Neuronal stem cell (in vitro differentiated cells): ENCODE measurements at regions not wholly inside any gene's neighbourhood (a gene's known extent, or its start where the extent isn't known, plus 50 kb on each side); places are given as distances from the start of the nearest gene placed in this dataset.

Experiments
- DNase-seq: peaks from one replicate; pipeline ENCODE4 v3.0.0-alpha.2; 2013; ENCODE audit warnings: low spot score
- H2AFZ ChIP-seq: one replicate; pipeline ENCODE4 v1.6.1; 2013; ENCODE audit warnings: mild to moderate bottlenecking, low read length, inconsistent platforms
- H2AK5ac ChIP-seq: 2 replicates; pipeline ENCODE4 v1.6.1; 2013; ENCODE audit warnings: low read depth, mild to moderate bottlenecking, inconsistent platforms, low read length, moderate library complexity, mixed read lengths
- H2BK120ac ChIP-seq: 2 replicates; pipeline ENCODE4 v1.6.1; 2013; ENCODE audit warnings: low read depth, mild to moderate bottlenecking, inconsistent platforms, low read length, moderate library complexity, mixed read lengths
- H2BK12ac ChIP-seq: one replicate; pipeline ENCODE4 v1.6.1; 2013; ENCODE audit warnings: low read length, inconsistent platforms
- H2BK15ac ChIP-seq: 2 replicates; pipeline ENCODE4 v1.6.1; 2013; ENCODE audit warnings: mild to moderate bottlenecking, low read length, inconsistent platforms, mixed read lengths
- H2BK5ac ChIP-seq: one replicate; pipeline ENCODE4 v1.6.1; 2013; ENCODE audit warnings: inconsistent platforms, mild to moderate bottlenecking, low read length, moderate library complexity
- H3K14ac ChIP-seq: one replicate; pipeline ENCODE4 v1.6.1; 2013; ENCODE audit warnings: low read length, inconsistent platforms
- H3K18ac ChIP-seq: 2 replicates; pipeline ENCODE4 v1.6.1; 2013; ENCODE audit warnings: low read length, inconsistent platforms
- H3K23ac ChIP-seq: 2 replicates; pipeline ENCODE4 v1.6.1; 2013; ENCODE audit warnings: low read depth, mild to moderate bottlenecking, mixed read lengths, low read length, inconsistent platforms; ENCODE audit not compliant: poor library complexity
- H3K27ac ChIP-seq: replicated peaks from 3 replicates; pipeline ENCODE4 v1.5.1; 2013; ENCODE audit warnings: low read length, inconsistent platforms
- H3K27me3 ChIP-seq, 3 experiments: 2 replicates each; pipeline ENCODE4 v1.6.1; 2013; ENCODE audit warnings: low read length in 3 of 3, mild to moderate bottlenecking in 2 of 3, inconsistent platforms in 1 of 3, low read depth in 1 of 3, mixed read lengths in 1 of 3, moderate library complexity in 1 of 3; ENCODE audit not compliant: control insufficient read depth in 3 of 3, insufficient read depth in 3 of 3
- H3K36me3 ChIP-seq, 2 donors: replicated peaks in 1 of 2; 2 replicates each; pipeline ENCODE4 v1.6.1; 2013; ENCODE audit warnings: low read length in 2 of 2; ENCODE audit not compliant: control insufficient read depth in 2 of 2, insufficient read depth in 2 of 2
- H3K4ac ChIP-seq: 2 replicates; pipeline ENCODE4 v1.6.1; 2013; ENCODE audit warnings: inconsistent platforms, mild to moderate bottlenecking, low read length, moderate library complexity
- H3K4me1 ChIP-seq, 2 donors: 1 replicate in 1 of 2; 2 replicates in 1 of 2; pipeline ENCODE4 v1.6.1; 2013; ENCODE audit warnings: low read length in 2 of 2, low read depth in 1 of 2; ENCODE audit not compliant: control insufficient read depth in 2 of 2, insufficient read depth in 1 of 2
- H3K4me2 ChIP-seq: one replicate; pipeline ENCODE4 v1.6.1; 2013; ENCODE audit warnings: mild to moderate bottlenecking, low read length, inconsistent platforms; ENCODE audit not compliant: insufficient read depth, poor library complexity, severe bottlenecking
- H3K4me3 ChIP-seq, 2 donors: 2 replicates each; pipeline ENCODE4 v1.5.1; 2013; ENCODE audit warnings: low read length in 2 of 2, mild to moderate bottlenecking in 2 of 2, inconsistent platforms in 1 of 2, moderate library complexity in 1 of 2
- H3K79me1 ChIP-seq: one replicate; pipeline ENCODE4 v1.6.1; 2013; ENCODE audit warnings: low read depth, mild to moderate bottlenecking, inconsistent platforms, low read length, moderate library complexity
- H3K9ac ChIP-seq: one replicate; pipeline ENCODE4 v1.6.1; 2013; ENCODE audit warnings: mild to moderate bottlenecking, low read depth, low read length, inconsistent platforms; ENCODE audit not compliant: poor library complexity
- H3K9me3 ChIP-seq, 2 donors: replicated peaks in 1 of 2; 2 replicates each; pipeline versions ENCODE3 to v1.6.1; 2013; ENCODE audit warnings: low read length in 2 of 2, mild to moderate bottlenecking in 2 of 2, inconsistent platforms in 1 of 2, low read depth in 1 of 2, mixed read lengths in 1 of 2, moderate library complexity in 1 of 2; ENCODE audit not compliant: control insufficient read depth in 2 of 2, insufficient read depth in 1 of 2
- H4K8ac ChIP-seq: one replicate; pipeline ENCODE4 v1.6.1; 2013; ENCODE audit warnings: low read depth, mild to moderate bottlenecking, inconsistent platforms, low read length, moderate library complexity
- H4K91ac ChIP-seq: one replicate; pipeline ENCODE4 v1.6.1; 2013; ENCODE audit warnings: low read length, low read depth, mild to moderate bottlenecking, inconsistent platforms; ENCODE audit not compliant: poor library complexity
- WGBS, 2 donors: extraction: QIAGEN DNeasy Blood & Tissue Kit; methylation state at CpG; one replicate each; pipeline ENCODE4 v1.1.7; 2013; ENCODE audit warnings: missing lambda C conversion rate in 2 of 2, mixed read lengths in 1 of 2; ENCODE audit not compliant: insufficient read length in 2 of 2, insufficient replicate concordance in 1 of 2; ENCODE audit errors: extremely low coverage in 2 of 2; 5-methylcytosine and 5-hydroxymethylcytosine counted together

DNA sequence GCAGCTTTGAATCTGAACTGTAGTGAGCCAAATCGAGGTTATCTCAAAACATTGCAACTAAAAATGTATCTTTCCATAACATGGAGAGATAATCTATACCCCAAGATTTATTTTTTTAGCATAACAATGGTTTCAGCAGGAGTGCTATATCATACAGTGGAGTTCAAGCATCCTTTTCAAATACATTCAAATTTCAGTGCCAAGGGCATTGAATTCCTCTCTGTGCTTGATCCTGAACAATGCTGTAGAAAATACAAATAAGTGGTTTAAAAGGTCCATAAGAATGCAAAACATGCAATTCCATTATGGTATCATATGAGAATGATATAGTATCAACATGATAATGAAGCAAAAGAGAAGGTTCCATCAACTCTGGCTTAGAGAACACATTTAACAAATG is 201.7 kb downstream of the TXNL1 start:
- Histone ChIP-seq H2BK120ac (no peak overlapping the region), H3K18ac (no peak overlapping the region), H3K27me3 (no peaks in the 10 kb centered on the region), H2AK5ac (no peak overlapping the region), H2BK12ac (no peak overlapping the region), H3K4me2 (no peak overlapping the region), H3K14ac (no peak overlapping the region), H3K4me1 (no peaks in the 10 kb centered on the region), H3K4ac (no peak overlapping the region), H3K79me1 (no peaks in the 10 kb centered on the region), H2BK5ac (no peak overlapping the region), H3K36me3 (no peaks in the 10 kb centered on the region), H3K4me3 (no peak overlapping the region), H2BK15ac (no peak overlapping the region), H3K27ac (no peak overlapping the region), H2AFZ (no peak overlapping the region), H3K9me3 (no peaks in the 10 kb centered on the region), H4K91ac (no peak overlapping the region), H3K23ac (no peak overlapping the region), H4K8ac (no peak overlapping the region), H3K9ac (no peak overlapping the region)
- no CpG with 5 or more reads among the region's 1 CpG for WGBS, 2 donors
- no peak for DNase-seq

DNA sequence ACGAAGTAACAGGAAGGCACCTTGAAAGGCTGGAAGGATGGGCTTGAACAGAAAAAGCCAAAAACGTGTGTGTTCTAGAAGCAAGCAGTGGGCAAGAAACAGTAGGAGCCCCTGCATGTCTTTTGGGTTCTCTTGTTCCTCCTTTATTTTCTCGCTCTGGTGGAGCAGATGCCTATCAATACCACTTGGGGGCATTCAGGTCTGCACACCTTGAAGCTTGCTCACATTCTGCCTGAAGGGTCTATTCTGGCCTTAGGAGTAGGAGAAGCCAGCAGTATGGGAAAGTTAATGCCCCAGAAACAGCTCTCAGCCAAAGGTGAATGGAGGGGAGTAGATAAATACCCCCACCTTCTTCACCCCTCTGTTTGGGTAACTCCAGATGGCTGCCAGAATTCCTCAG is 204.5 kb downstream of the TXNL1 start:
- H3K27me3 ChIP-seq = no peaks in the 10 kb centered on the region
- no peak overlapping the region for H3K9ac ChIP-seq
- no peak overlapping the region for H2BK12ac ChIP-seq
- no CpG with 5 or more reads among the region's 3 CpGs for WGBS, 2 donors
- H3K14ac ChIP-seq = no peak overlapping the region
- H3K27ac ChIP-seq = no peak overlapping the region
- no peak overlapping the region for H2BK120ac ChIP-seq
- H3K36me3 ChIP-seq = no peaks in the 10 kb centered on the region
- no peak overlapping the region for H2AK5ac ChIP-seq
- no peak for DNase-seq
- no peak overlapping the region for H3K23ac ChIP-seq
- no peaks in the 10 kb centered on the region for H3K9me3 ChIP-seq
- H4K8ac ChIP-seq = no peak overlapping the region
- H3K4ac ChIP-seq = no peak overlapping the region
- H2BK5ac ChIP-seq = no peak overlapping the region
- H3K4me1 ChIP-seq = no peaks in the 10 kb centered on the region
- no peak overlapping the region for H2BK15ac ChIP-seq
- no peak overlapping the region for H3K4me3 ChIP-seq
- no peak overlapping the region for H4K91ac ChIP-seq
- H3K4me2 ChIP-seq = no peak overlapping the region
- no peak overlapping the region for H3K18ac ChIP-seq
- no peaks in the 10 kb centered on the region for H3K79me1 ChIP-seq
- H2AFZ ChIP-seq = no peak overlapping the region

DNA sequence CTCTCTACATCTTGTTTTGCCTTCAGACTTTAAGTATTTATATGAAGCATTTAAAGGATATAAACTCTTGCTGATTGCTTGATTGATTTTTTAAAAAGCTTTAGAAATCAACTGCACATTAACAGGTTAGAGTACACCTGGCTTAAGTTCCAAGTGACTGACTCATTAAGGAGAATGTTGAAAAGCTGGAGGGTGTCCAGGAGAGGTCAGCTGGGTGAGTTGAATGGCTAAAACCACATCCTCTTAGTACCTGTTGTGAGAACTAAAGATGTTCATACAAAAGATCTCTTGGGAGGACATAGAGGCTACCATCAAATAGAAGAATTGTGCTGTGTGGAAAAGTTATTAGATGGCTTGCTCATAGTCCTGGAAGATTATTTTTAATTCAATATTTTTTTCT is 206.8 kb downstream of the TXNL1 start:
- no peak overlapping the region for H2AK5ac ChIP-seq
- no peaks in the 10 kb centered on the region for H3K27me3 ChIP-seq
- H2BK12ac ChIP-seq = no peak overlapping the region
- H3K79me1 ChIP-seq = no peaks in the 10 kb centered on the region
- no peak overlapping the region for H3K23ac ChIP-seq
- no peak overlapping the region for H3K4me3 ChIP-seq
- H4K8ac ChIP-seq = no peak overlapping the region
- no peak overlapping the region for H3K27ac ChIP-seq
- no peak overlapping the region for H3K18ac ChIP-seq
- no peaks in the 10 kb centered on the region for H3K9me3 ChIP-seq
- H3K4me1 ChIP-seq = no peaks in the 10 kb centered on the region
- no peak overlapping the region for H2BK5ac ChIP-seq
- no peak overlapping the region for H4K91ac ChIP-seq
- DNase-seq = no peak
- no peak overlapping the region for H2AFZ ChIP-seq
- H2BK15ac ChIP-seq = no peak overlapping the region
- no peak overlapping the region for H2BK120ac ChIP-seq
- no peak overlapping the region for H3K9ac ChIP-seq
- H3K14ac ChIP-seq = no peak overlapping the region
- no peak overlapping the region for H3K4ac ChIP-seq
- H3K36me3 ChIP-seq = no peaks in the 10 kb centered on the region
- H3K4me2 ChIP-seq = no peak overlapping the region

DNA sequence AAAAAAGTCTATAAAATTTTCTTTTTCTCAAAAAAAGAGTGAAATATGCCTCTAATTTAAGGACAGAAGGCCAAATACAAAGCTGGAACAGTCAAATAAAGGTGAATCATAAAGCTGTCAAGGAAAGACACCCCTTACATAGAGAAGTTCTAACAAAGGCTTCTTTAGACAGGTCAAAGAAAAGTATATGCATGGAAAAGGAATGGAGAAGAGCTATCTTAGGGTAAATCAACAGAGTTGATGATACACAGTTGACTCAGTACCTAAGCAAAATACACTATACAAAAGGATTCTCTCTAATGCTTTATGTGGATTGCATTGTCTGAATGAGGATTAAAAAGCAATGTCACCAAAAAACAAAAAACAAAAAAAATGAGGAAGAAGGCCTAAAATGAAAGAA is 214.8 kb downstream of the TXNL1 start:
- Histone ChIP-seq H3K27ac (no peak overlapping the region), H2BK15ac (no peak overlapping the region), H3K4me2 (no peak overlapping the region), H3K14ac (no peak overlapping the region), H3K9ac (no peak overlapping the region), H3K23ac (no peak overlapping the region), H2BK12ac (no peak overlapping the region), H3K36me3 (no peaks in the 10 kb centered on the region), H2BK5ac (no peak overlapping the region), H3K79me1 (no peaks in the 10 kb centered on the region), H3K4me3 (no peak overlapping the region), H3K18ac (no peak overlapping the region), H3K9me3 (peaks cover 0 to 2% of the 10 kb centered on the region in 2 donors), H3K4me1 (no peaks in the 10 kb centered on the region), H2AFZ (no peak overlapping the region), H3K27me3 (no peaks in the 10 kb centered on the region), H3K4ac (no peak overlapping the region), H2AK5ac (no peak overlapping the region), H4K8ac (no peak overlapping the region), H2BK120ac (no peak overlapping the region), H4K91ac (no peak overlapping the region)
- DNase-seq = no peak
